OCI-LY1 (cell line): ENCODE measurements at regions not wholly inside any gene's neighbourhood (a gene's known extent, or its start where the extent isn't known, plus 50 kb on each side); places are given as distances from the start of the nearest gene placed in this dataset.

Source experiments
- H2AFZ ChIP-seq: fragments of 200-600 bp; sonication (generic), shearing (Covaris generic); 2 replicates; pipeline ENCODE4 v1.6.0; 2014; ENCODE audit warnings: antibody characterized with exemption, mild to moderate bottlenecking, low read length
- H3F3A ChIP-seq: fragments of 200-600 bp; sonication (generic), shearing (Covaris generic); 2 replicates; pipeline ENCODE4 v1.6.0; 2014; ENCODE audit warnings: mild to moderate bottlenecking, antibody characterized with exemption, low read length, moderate library complexity; ENCODE audit not compliant: insufficient read depth
- H3K27ac ChIP-seq: fragments of 200-600 bp; sonication (generic); 2 replicates; pipeline ENCODE4 v1.5.1; 2014; ENCODE audit warnings: low read length, mixed run types, mild to moderate bottlenecking, low read depth; ENCODE audit not compliant: poor library complexity, severe bottlenecking
- H3K27me3 ChIP-seq: fragments of 200-600 bp; sonication (generic); 2 replicates; pipeline ENCODE4 v1.6.0; 2014; ENCODE audit warnings: antibody characterized with exemption, mild to moderate bottlenecking, low read length, moderate library complexity; ENCODE audit not compliant: insufficient read depth
- H3K36me3 ChIP-seq: fragments of 200-600 bp; sonication (generic); 2 replicates; pipeline ENCODE4 v1.6.1; 2014; ENCODE audit warnings: mild to moderate bottlenecking, antibody characterized with exemption, low read length, moderate library complexity, mixed read lengths; ENCODE audit not compliant: insufficient read depth
- H3K4me1 ChIP-seq: fragments of 200-600 bp; sonication (generic); 2 replicates; pipeline ENCODE4 v1.5.1; 2014; ENCODE audit warnings: mild to moderate bottlenecking, low read length, moderate library complexity; ENCODE audit not compliant: insufficient read depth, severe bottlenecking
- H3K4me2 ChIP-seq: fragments of 200-600 bp; sonication (generic), shearing (Covaris generic); 2 replicates; pipeline ENCODE4 v1.6.1; 2014; ENCODE audit warnings: low read length
- H3K4me3 ChIP-seq: fragments of 200-600 bp; sonication (generic); 2 replicates; pipeline ENCODE4 v1.5.1; 2014; ENCODE audit warnings: low read length, low read depth, mild to moderate bottlenecking, mixed read lengths; ENCODE audit not compliant: poor library complexity, severe bottlenecking
- H3K79me2 ChIP-seq: fragments of 200-600 bp; shearing (Covaris generic); 2 replicates; pipeline ENCODE4 v1.6.1; 2016; ENCODE audit warnings: mixed run types, low read length, mixed read lengths; ENCODE audit not compliant: insufficient read depth
- H3K9ac ChIP-seq: fragments of 200-600 bp; sonication (generic), shearing (Covaris generic); 2 replicates; pipeline ENCODE4 v1.6.1; 2014; ENCODE audit warnings: mild to moderate bottlenecking, low read length, mixed read lengths
- H3K9me2 ChIP-seq: fragments of 200-600 bp; sonication (generic), shearing (Covaris generic); 2 replicates; pipeline ENCODE4 v1.6.1; 2014; ENCODE audit warnings: low read depth, mild to moderate bottlenecking, low read length, mixed read lengths
- H3K9me3 ChIP-seq: fragments of 200-600 bp; shearing (Covaris generic); 2 replicates; pipeline ENCODE4 v1.6.1; 2014; ENCODE audit warnings: low read length, mixed read lengths
- H4K20me1 ChIP-seq: fragments of 200-600 bp; sonication (generic), shearing (Covaris generic); 2 replicates; pipeline ENCODE4 v1.6.0; 2016; ENCODE audit warnings: mild to moderate bottlenecking, low read length; ENCODE audit not compliant: insufficient read depth
- CTCF ChIP-seq: fragments of 200-600 bp; sonication (generic), shearing (Covaris generic); IDR thresholded peaks from 2 replicates; pipeline ENCODE4 v1.5.1; 2017; ENCODE audit warnings: mild to moderate bottlenecking, antibody characterized with exemption, low read length, moderate library complexity, mixed read lengths
- EZH2 ChIP-seq: fragments of 200-600 bp; sonication (generic), shearing (Covaris generic); IDR thresholded peaks from 2 replicates; pipeline ENCODE4 v1.8.0; 2017; ENCODE audit warnings: borderline replicate concordance, mixed run types, mild to moderate bottlenecking, antibody characterized with exemption, low read length, moderate library complexity, mixed read lengths

- no peaks in the 10 kb centered on the region for H3K36me3 ChIP-seq
- no peaks in the 10 kb centered on the region for H3K4me1 ChIP-seq
- no peak overlapping the region for H2AFZ ChIP-seq
- H3K9ac ChIP-seq: no peak overlapping the region
- H3K27me3 ChIP-seq: no peaks in the 10 kb centered on the region
- no peak overlapping the region for H3K4me3 ChIP-seq
- no peaks in the 10 kb centered on the region for H4K20me1 ChIP-seq
- no peaks in the 10 kb centered on the region for H3K79me2 ChIP-seq
- H3K9me3 ChIP-seq: no peaks in the 10 kb centered on the region
- no peak overlapping the region for H3K27ac ChIP-seq
- H3F3A ChIP-seq: no peaks in the 10 kb centered on the region
- H3K9me2 ChIP-seq: no peaks in the 10 kb centered on the region
- no peak for TF ChIP-seq CTCF
- no peak for TF ChIP-seq EZH2
- H3K4me2 ChIP-seq: no peak overlapping the region
Observed at GRCh38 chr12:67154901-67155300, 114.3 kb upstream of the CAND1 start.

- H3K4me3 ChIP-seq: no peak overlapping the region
Observed at GRCh38 chr12:67155863-67156262, 113.3 kb upstream of the CAND1 start.

GRCh38 chr12:67161322-67161918 is 107.7 kb upstream of the CAND1 start:
- Histone ChIP-seq H3K9me3 (no peaks in the 10 kb centered on the region), H3K27ac (no peak overlapping the region), H3K27me3 (no peaks in the 10 kb centered on the region), H3K4me2 (no peak overlapping the region), H3K4me1 (no peaks in the 10 kb centered on the region), H2AFZ (no peak overlapping the region), H3F3A (no peaks in the 10 kb centered on the region), H3K79me2 (no peaks in the 10 kb centered on the region), H3K4me3 (no peak overlapping the region), H3K9me2 (no peaks in the 10 kb centered on the region), H4K20me1 (no peaks in the 10 kb centered on the region), H3K36me3 (no peaks in the 10 kb centered on the region), H3K9ac (no peak overlapping the region)
- no peak for TF ChIP-seq EZH2
- TF ChIP-seq CTCF: peak; percentile 68

More at GRCh38 chr12:67155863-67156262, 113.3 kb upstream of the CAND1 start:
- no peak overlapping the region for H2AFZ ChIP-seq
- no peaks in the 10 kb centered on the region for H3K9me3 ChIP-seq
- no peaks in the 10 kb centered on the region for H4K20me1 ChIP-seq
- H3F3A ChIP-seq: no peaks in the 10 kb centered on the region
- no peak for TF ChIP-seq CTCF
- no peak for TF ChIP-seq EZH2
- no peak overlapping the region for H3K27ac ChIP-seq
- H3K36me3 ChIP-seq: no peaks in the 10 kb centered on the region
- H3K9me2 ChIP-seq: no peaks in the 10 kb centered on the region
- no peaks in the 10 kb centered on the region for H3K27me3 ChIP-seq
- no peak overlapping the region for H3K4me2 ChIP-seq
- H3K4me1 ChIP-seq: no peaks in the 10 kb centered on the region
- H3K9ac ChIP-seq: no peak overlapping the region
- H3K79me2 ChIP-seq: no peaks in the 10 kb centered on the region
